Transverse colon (tissue), 4 donors: ENCODE measurements at regions not wholly inside any gene's neighbourhood (a gene's known extent, or its start where the extent isn't known, plus 50 kb on each side); places are given as distances from the start of the nearest gene placed in this dataset.

Experiments
- CTCF ChIP-seq, 5 experiments: fragments of 200-600 bp in 3 of 5; fragments of 450-650 bp in 2 of 5; sonication (generic) in 3 of 5; IDR thresholded peaks; 1 replicate in 2 of 5; 2 replicates in 3 of 5; pipeline ENCODE4 v1.5.1; 2016 to 2017; ENCODE audit warnings: antibody characterized with exemption in 5 of 5, inconsistent platforms in 3 of 5, mild to moderate bottlenecking in 2 of 5, moderate library complexity in 1 of 5
- POLR2A ChIP-seq: fragments of 450-650 bp; IDR thresholded peaks from one replicate; pipeline ENCODE4 v1.6.1; 2016; ENCODE audit warnings: antibody characterized with exemption, mild to moderate bottlenecking, moderate library complexity
- POLR2AphosphoS5 ChIP-seq, 3 donors: sonication (generic); formaldehyde crosslinking; IDR thresholded peaks; one replicate each; pipeline ENCODE4 v1.6.1; 2016; ENCODE audit warnings: antibody characterized with exemption in 3 of 3

GRCh38 chr12:89262855-89263552, 89.3 kb downstream of the DUSP6 start:
- TF ChIP-seq CTCF (IDR thresholded peaks at IDR 0.05) (no peak), POLR2A (no peak), POLR2AphosphoS5 (IDR thresholded peaks at IDR 0.05) (no peak)
